ENCODE measurements at regions not wholly inside any gene's neighbourhood (a gene's known extent, or its start where the extent isn't known, plus 50 kb on each side); places are given as distances from the start of the nearest gene placed in this dataset.

DNA sequence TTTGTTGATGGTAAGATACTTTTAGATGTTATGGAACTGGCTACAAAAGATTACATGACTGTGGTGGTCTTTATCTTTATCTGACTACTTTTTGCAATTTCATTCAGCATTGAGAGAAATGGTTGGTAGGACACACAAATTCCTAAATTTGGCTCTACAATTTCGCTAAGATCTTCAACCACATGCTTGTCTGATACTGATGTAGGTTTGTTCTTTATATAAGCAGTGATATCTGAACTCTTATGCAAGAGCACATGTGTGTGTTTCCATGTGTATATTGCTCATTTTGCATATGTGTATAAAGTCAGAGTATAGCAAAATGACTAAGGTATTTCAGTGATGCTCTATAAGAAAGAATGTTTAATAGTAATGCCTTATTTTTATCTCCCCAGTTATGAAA, 501.5 kb downstream of the ARL4A start:
- POLR2A ChIA-PET = no interaction called here

GRCh38 chr7:13189668-13190067, 502.2 kb downstream of the ARL4A start:
- POLR2A ChIA-PET = no interaction called here

More for the DNA sequence above, 501.5 kb downstream of the ARL4A start:
- Histone ChIP-seq H3K9me2 (ENCODE audit: insufficient read depth) (no peaks in the 10 kb centered on the region), H3K9me3 (ENCODE audit: control insufficient read depth in 1 of 2, insufficient read depth in 1 of 2, low read depth in 1 of 2, low read length in 2 of 2) (no peaks in the 10 kb centered on the region), H3K4me2 (ENCODE audit: low read length) (no peak overlapping the region), H3K4me3 (replicated peaks in 1 of 2; ENCODE audit: low read depth in 1 of 2, low read length in 2 of 2) (no peak overlapping the region), H3K36me3 (ENCODE audit: control insufficient read depth in 1 of 2, insufficient read depth in 2 of 2, low read length in 2 of 2) (no peaks in the 10 kb centered on the region), H3K79me2 (ENCODE audit: insufficient read depth, low read length) (no peaks in the 10 kb centered on the region), H4K20me1 (ENCODE audit: insufficient read depth) (no peaks in the 10 kb centered on the region), H2AFZ (ENCODE audit: low read depth, low read length, poor library complexity, severe bottlenecking) (no peak overlapping the region), H3K27me3 (ENCODE audit: insufficient read depth, low read length) (no peaks in the 10 kb centered on the region), H3K4me1 (ENCODE audit: control insufficient read depth in 1 of 2, insufficient read depth in 2 of 2, low read length in 2 of 2) (no peaks in the 10 kb centered on the region), H3K9ac (ENCODE audit: low read length) (no peak overlapping the region), H3K27ac (ENCODE audit: low read depth, low read length) (no peak overlapping the region)
- intact Hi-C loops (cut with micrococcal nuclease) = no loop called here
- ATAC-seq (no peak), DNase-seq (ENCODE audit: low read depth, low spot score) (no peak)
- RAD21 ChIA-PET (ENCODE audit: low non-redundant PET in 1 of 2, low total read pairs in 2 of 2, uncharacterized antibody in 2 of 2, unreplicated experiment in 2 of 2) = no interaction called here
- no TSS peak for BruUV-seq (replicated peaks)
- CTCF ChIA-PET = no interaction called here
- TF ChIP-seq POLR2AphosphoS5 (IDR thresholded peaks at IDR 0.05; ENCODE audit: low read depth, low read length) (no peak), EZH2 (IDR thresholded peaks at IDR 0.05) (no peak), EGR1 (IDR thresholded peaks at IDR 0.05; ENCODE audit: low read depth) (no peak), POLR2A (IDR thresholded peaks at IDR 0.05; ENCODE audit: borderline replicate concordance, extremely low read depth, insufficient read depth, insufficient read length) (no peak), ATF3 (IDR thresholded peaks at IDR 0.05) (no peak)

More at GRCh38 chr7:13189668-13190067, 502.2 kb downstream of the ARL4A start:
- Histone ChIP-seq H3K27ac (ENCODE audit: low read depth, low read length) (no peak overlapping the region), H3K4me3 (replicated peaks in 1 of 2; ENCODE audit: low read depth in 1 of 2, low read length in 2 of 2) (no peak overlapping the region), H3K79me2 (ENCODE audit: insufficient read depth, low read length) (no peaks in the 10 kb centered on the region), H3K27me3 (ENCODE audit: insufficient read depth, low read length) (no peaks in the 10 kb centered on the region), H2AFZ (ENCODE audit: low read depth, low read length, poor library complexity, severe bottlenecking) (no peak overlapping the region), H3K4me1 (ENCODE audit: control insufficient read depth in 1 of 2, insufficient read depth in 2 of 2, low read length in 2 of 2) (no peaks in the 10 kb centered on the region), H3K4me2 (ENCODE audit: low read length) (no peak overlapping the region), H3K9ac (ENCODE audit: low read length) (no peak overlapping the region), H4K20me1 (ENCODE audit: insufficient read depth) (no peaks in the 10 kb centered on the region), H3K36me3 (ENCODE audit: control insufficient read depth in 1 of 2, insufficient read depth in 2 of 2, low read length in 2 of 2) (no peaks in the 10 kb centered on the region), H3K9me2 (ENCODE audit: insufficient read depth) (no peaks in the 10 kb centered on the region), H3K9me3 (ENCODE audit: control insufficient read depth in 1 of 2, insufficient read depth in 1 of 2, low read depth in 1 of 2, low read length in 2 of 2) (no peaks in the 10 kb centered on the region)
- intact Hi-C loops (cut with micrococcal nuclease) = no loop called here
- ATAC-seq (no peak), DNase-seq (ENCODE audit: low read depth, low spot score) (no peak)
- ChIA-PET RAD21 (ENCODE audit: low non-redundant PET in 1 of 2, low total read pairs in 2 of 2, uncharacterized antibody in 2 of 2, unreplicated experiment in 2 of 2) (no interaction called here), CTCF (no interaction called here)
- no TSS peak for BruUV-seq (replicated peaks)
- TF ChIP-seq SRF (IDR thresholded peaks at IDR 0.05; ENCODE audit: low read depth) (no peak), REST (IDR thresholded peaks at IDR 0.05; ENCODE audit: low read depth) (no peak), RAD21 (IDR thresholded peaks at IDR 0.05; ENCODE audit: low read depth) (no peak), ZNF274 (IDR thresholded peaks at IDR 0.05; ENCODE audit: low read depth, low read length) (no peak), EZH2phosphoT487 (IDR thresholded peaks at IDR 0.05; ENCODE audit: borderline replicate concordance) (no peak), CTCF (IDR thresholded peaks at IDR 0.05 in 2 of 3, conservative IDR thresholded peaks at IDR 0.05 in 1 of 3; ENCODE audit: borderline replicate concordance in 1 of 3, insufficient read depth in 1 of 3, low read depth in 2 of 3, low read length in 2 of 3) (no peak), TCF7L2 (IDR thresholded peaks at IDR 0.05; ENCODE audit: borderline replicate concordance, extremely low read depth, insufficient read depth, insufficient read length) (no peak), ATF3 (IDR thresholded peaks at IDR 0.05) (no peak), SIN3A (IDR thresholded peaks at IDR 0.05; ENCODE audit: low read depth) (no peak)
- TF ChIP-seq, protein P1, sequence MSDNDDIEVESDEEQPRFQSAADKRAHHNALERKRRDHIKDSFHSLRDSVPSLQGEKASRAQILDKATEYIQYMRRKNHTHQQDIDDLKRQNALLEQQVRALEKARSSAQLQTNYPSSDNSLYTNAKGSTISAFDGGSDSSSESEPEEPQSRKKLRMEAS (IDR thresholded peaks at IDR 0.05) = no peak

Measured in HCT116 (cell line).